ENCODE measurements at regions not wholly inside any gene's neighbourhood (a gene's known extent, or its start where the extent isn't known, plus 50 kb on each side); places are given as distances from the start of the nearest gene placed in this dataset.

- Histone ChIP-seq H3K4me3 (ENCODE audit: control extremely low read depth in 1 of 5, extremely low read depth in 1 of 5, insufficient read depth in 1 of 5, low read depth in 2 of 5, low read length in 4 of 5) (no peak overlapping the region), H3K9ac (ENCODE audit: low read length) (no peak overlapping the region), H3K4me2 (replicated peaks; ENCODE audit: low read depth, low read length, poor library complexity, severe bottlenecking) (no peak overlapping the region), H3K79me2 (ENCODE audit: control insufficient read depth, insufficient read depth, low read length) (no peaks in the 10 kb centered on the region), H3K9me3 (ENCODE audit: control extremely low read depth in 1 of 3, control insufficient read depth in 2 of 3, insufficient read depth in 1 of 3, low read length in 2 of 3) (no peaks in the 10 kb centered on the region), H3K27ac (ENCODE audit: low read length in 2 of 2) (no peak overlapping the region), H3K36me3 (replicated peaks in 1 of 2; ENCODE audit: control extremely low read depth in 1 of 2, control insufficient read depth in 1 of 2, extremely low read depth in 1 of 2, insufficient read depth in 2 of 2, low read length in 1 of 2) (no peaks in the 10 kb centered on the region), H4K20me1 (ENCODE audit: control insufficient read depth, insufficient read depth, low read length, poor library complexity, severe bottlenecking) (no peaks in the 10 kb centered on the region), H2AFZ (ENCODE audit: insufficient read depth, low read depth, low read length, poor library complexity, severe bottlenecking) (no peak overlapping the region), H3K27me3 (replicated peaks in 1 of 4; ENCODE audit: control extremely low read depth in 1 of 4, control insufficient read depth in 3 of 4, insufficient read depth in 4 of 4, low read length in 3 of 4) (no peaks in the 10 kb centered on the region), H3K4me1 (ENCODE audit: control insufficient read depth in 2 of 2, insufficient read depth in 2 of 2, low read length in 2 of 2) (no peaks in the 10 kb centered on the region)
- DNase-seq (peak; percentile 41), ATAC-seq (ENCODE audit: low read depth) (no peak)
- ChIA-PET CTCF (no interaction called here), POLR2A (no interaction called here)
- TF ChIP-seq CTCF (IDR thresholded peaks at IDR 0.05), result peak; percentile 70
- TF ChIP-seq EZH2 (IDR thresholded peaks at IDR 0.05; ENCODE audit: borderline replicate concordance, insufficient read depth, low read depth, low read length, poor library complexity, severe bottlenecking), result no peak
- H3K27ac Mint-ChIP-seq, result no peak overlapping the region
- no peaks in the 10 kb centered on the region for H3K9me3 Mint-ChIP-seq (ENCODE audit: insufficient read depth)
- no peaks in the 10 kb centered on the region for H3K27me3 Mint-ChIP-seq
- no peak overlapping the region for H3K4me3 Mint-ChIP-seq
- H3K4me1 Mint-ChIP-seq, result no peaks in the 10 kb centered on the region
- intact Hi-C loops (cut with micrococcal nuclease), result loop anchor here (5.0 kb wide), 2 partner anchors 1456 to 1911 kb away; no protein-coding TSS in a partner anchor
- WGBS (ENCODE audit: insufficient coverage), result 0% methylated on average over 1 of the region's 7 CpGs
Observed at GRCh38 chr4:166165829-166166420, 292.9 kb downstream of the TLL1 start.

- ChIA-PET CTCF (no interaction called here), POLR2A (no interaction called here)
- Histone ChIP-seq H4K20me1 (ENCODE audit: control insufficient read depth, insufficient read depth, low read length, poor library complexity, severe bottlenecking) (no peaks in the 10 kb centered on the region), H2AFZ (ENCODE audit: insufficient read depth, low read depth, low read length, poor library complexity, severe bottlenecking) (no peak overlapping the region), H3K36me3 (replicated peaks in 1 of 2; ENCODE audit: control extremely low read depth in 1 of 2, control insufficient read depth in 1 of 2, extremely low read depth in 1 of 2, insufficient read depth in 2 of 2, low read length in 1 of 2) (no peaks in the 10 kb centered on the region), H3K27me3 (replicated peaks in 1 of 4; ENCODE audit: control extremely low read depth in 1 of 4, control insufficient read depth in 3 of 4, insufficient read depth in 4 of 4, low read length in 3 of 4) (no peaks in the 10 kb centered on the region), H3K9ac (ENCODE audit: low read length) (no peak overlapping the region), H3K4me1 (ENCODE audit: control insufficient read depth in 2 of 2, insufficient read depth in 2 of 2, low read length in 2 of 2) (no peaks in the 10 kb centered on the region), H3K4me2 (replicated peaks; ENCODE audit: low read depth, low read length, poor library complexity, severe bottlenecking) (no peak overlapping the region), H3K4me3 (ENCODE audit: control extremely low read depth in 1 of 5, extremely low read depth in 1 of 5, insufficient read depth in 1 of 5, low read depth in 2 of 5, low read length in 4 of 5) (no peak overlapping the region), H3K79me2 (ENCODE audit: control insufficient read depth, insufficient read depth, low read length) (no peaks in the 10 kb centered on the region), H3K9me3 (ENCODE audit: control extremely low read depth in 1 of 3, control insufficient read depth in 2 of 3, insufficient read depth in 1 of 3, low read length in 2 of 3) (no peaks in the 10 kb centered on the region), H3K27ac (ENCODE audit: low read length in 2 of 2) (no peak overlapping the region)
- no peak overlapping the region for H3K4me3 Mint-ChIP-seq
- whole genome bisulfite sequencing (ENCODE audit: insufficient coverage), result no CpG with 5 or more reads among the region's 3 CpGs
- no peaks in the 10 kb centered on the region for H3K27me3 Mint-ChIP-seq
- H3K4me1 Mint-ChIP-seq, result no peaks in the 10 kb centered on the region
- intact Hi-C loops (cut with micrococcal nuclease), result loop anchor here (5.0 kb wide), 2 partner anchors 1453 to 1908 kb away; no protein-coding TSS in a partner anchor
- no peak overlapping the region for H3K27ac Mint-ChIP-seq
- TF ChIP-seq CTCF (IDR thresholded peaks at IDR 0.05) (no peak), EZH2 (IDR thresholded peaks at IDR 0.05; ENCODE audit: borderline replicate concordance, insufficient read depth, low read depth, low read length, poor library complexity, severe bottlenecking) (no peak)
- ATAC-seq (ENCODE audit: low read depth) (no peak), DNase-seq (no peak)
- H3K9me3 Mint-ChIP-seq (ENCODE audit: insufficient read depth), result no peaks in the 10 kb centered on the region
Observed at GRCh38 chr4:166169111-166169510, 296.1 kb downstream of the TLL1 start.
